Mesodermal cell (in vitro differentiated cells): ENCODE measurements at regions not wholly inside any gene's neighbourhood (a gene's known extent, or its start where the extent isn't known, plus 50 kb on each side); places are given as distances from the start of the nearest gene placed in this dataset.

Experiments used
- H3K27ac ChIP-seq: 2 replicates; pipeline ENCODE4 v1.7.0; 2013; ENCODE audit warnings: mild to moderate bottlenecking, low read depth, low read length, moderate library complexity; ENCODE audit not compliant: severe bottlenecking
- H3K36me3 ChIP-seq: 2 replicates; pipeline ENCODE4 v1.7.1; 2013; ENCODE audit warnings: mild to moderate bottlenecking, low read length, moderate library complexity; ENCODE audit not compliant: control insufficient read depth, insufficient read depth
- H3K4me1 ChIP-seq: one replicate; pipeline ENCODE4 v1.7.1; 2013; ENCODE audit warnings: mild to moderate bottlenecking, low read length; ENCODE audit not compliant: insufficient read depth, control insufficient read depth, poor library complexity, severe bottlenecking
- H3K4me3 ChIP-seq: 2 replicates; pipeline ENCODE4 v1.7.0; 2013; ENCODE audit warnings: low read length, control low read depth, mild to moderate bottlenecking; ENCODE audit not compliant: insufficient read depth, poor library complexity, severe bottlenecking; ENCODE audit errors: extremely low read depth
- H3K9me3 ChIP-seq: 2 replicates; pipeline ENCODE4 v1.7.1; 2013; ENCODE audit warnings: mild to moderate bottlenecking, low read length, moderate library complexity; ENCODE audit not compliant: control insufficient read depth
- WGBS, 2 experiments: methylation state at CpG; one replicate each; pipeline ENCODE4 v1.1.5; 2013; ENCODE audit warnings: missing lambda C conversion rate in 2 of 2; ENCODE audit not compliant: insufficient coverage in 2 of 2; 5-methylcytosine and 5-hydroxymethylcytosine counted together

DNA sequence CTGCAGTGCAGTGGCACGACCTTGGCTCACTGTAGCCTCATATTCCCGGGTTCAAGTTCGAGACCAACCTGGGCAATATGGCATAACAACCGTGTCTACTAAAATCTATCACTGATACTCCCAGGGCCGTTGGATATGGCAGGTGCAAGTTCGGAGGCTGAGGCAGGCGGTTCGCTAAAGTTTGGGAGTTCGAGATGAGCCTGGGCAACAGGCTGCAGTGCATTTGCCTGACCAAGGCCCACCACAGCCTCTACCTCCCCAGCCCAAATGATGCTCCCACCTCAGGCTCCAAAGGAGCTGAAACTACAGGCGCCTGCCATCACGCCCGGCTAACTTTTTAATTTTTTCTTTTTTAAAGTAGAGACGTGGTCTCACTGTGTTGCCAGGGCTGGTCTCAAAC lies 177.1 kb upstream of the ALG10B start:
- Histone ChIP-seq H3K4me3 (no peak overlapping the region), H3K27ac (no peak overlapping the region), H3K9me3 (peaks cover 28% of the 10 kb centered on the region), H3K36me3 (no peaks in the 10 kb centered on the region), H3K4me1 (no peaks in the 10 kb centered on the region)
- 66 to 79% methylated on average over 9 to 11 of the region's 13 CpGs for whole genome bisulfite sequencing, 2 experiments

DNA sequence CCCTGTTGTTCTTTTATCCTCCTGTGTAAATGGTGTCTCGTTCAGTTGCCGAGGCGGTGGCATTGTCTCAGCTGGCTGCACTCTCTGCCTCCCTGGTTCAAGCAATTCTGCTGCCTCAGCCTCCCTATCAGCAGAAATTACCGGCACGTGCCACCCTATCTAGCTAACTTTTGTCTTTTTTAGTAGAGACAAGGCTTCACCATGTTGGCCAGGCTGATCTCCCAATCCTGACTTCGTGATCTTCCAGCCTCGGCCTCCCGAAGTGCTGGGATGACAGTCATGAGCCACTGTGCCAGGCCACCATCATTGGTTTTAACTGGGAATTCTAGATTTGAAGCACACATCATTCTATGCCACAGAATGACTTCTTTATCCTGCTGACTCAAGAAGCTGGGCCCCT lies 175.3 kb upstream of the ALG10B start:
- no peak overlapping the region for H3K4me3 ChIP-seq
- no peaks in the 10 kb centered on the region for H3K36me3 ChIP-seq
- no peaks in the 10 kb centered on the region for H3K4me1 ChIP-seq
- peaks cover 27% of the 10 kb centered on the region for H3K9me3 ChIP-seq
- H3K27ac ChIP-seq, result no peak overlapping the region
- 79 to 83% methylated on average over 8 of the region's 8 CpGs for WGBS, 2 experiments

DNA sequence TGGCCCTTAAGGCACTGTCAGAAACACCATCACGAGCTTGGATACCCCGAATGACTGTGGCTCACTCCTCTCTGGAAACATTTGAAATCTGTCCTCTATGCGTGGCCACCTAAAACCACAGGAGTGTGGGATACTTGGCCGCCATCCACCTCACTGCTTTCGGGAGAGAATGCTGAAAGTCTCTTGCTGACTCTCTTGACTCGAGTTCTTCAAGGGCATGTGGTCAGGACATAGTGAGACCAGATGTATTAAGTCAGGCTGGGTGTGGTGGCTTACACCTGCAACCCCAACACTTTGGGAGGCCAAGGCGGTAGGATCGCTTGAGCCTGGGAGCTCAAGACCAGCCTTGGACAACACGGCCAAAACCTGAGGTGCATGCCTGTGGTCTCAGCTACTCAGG lies 174.7 kb upstream of the ALG10B start:
- H3K27ac ChIP-seq, result no peak overlapping the region
- WGBS, 2 experiments, result 71 to 81% methylated on average over 8 to 9 of the region's 9 CpGs
- no peak overlapping the region for H3K4me3 ChIP-seq

DNA sequence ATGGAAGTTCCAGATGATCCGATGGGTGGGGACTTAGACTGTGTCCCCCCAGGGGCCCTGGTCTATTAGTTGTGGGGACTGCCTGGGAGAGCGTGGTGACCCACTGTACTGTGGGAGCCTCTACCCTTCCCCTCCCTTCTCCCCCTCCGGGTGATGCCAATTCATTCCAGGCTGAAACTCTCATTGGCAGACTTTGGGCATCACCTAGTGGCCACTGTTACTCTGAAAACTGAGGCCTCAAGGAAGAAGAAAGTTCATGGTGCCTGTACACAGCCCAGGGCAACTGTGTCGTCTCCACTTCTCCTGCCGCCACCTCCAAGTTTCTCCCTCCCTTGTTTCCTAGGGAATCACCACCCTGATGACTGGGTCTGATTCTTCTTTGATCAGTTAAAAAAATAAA lies 173.6 kb upstream of the ALG10B start:
- no peaks in the 10 kb centered on the region for H3K4me1 ChIP-seq
- H3K27ac ChIP-seq, result no peak overlapping the region
- no peak overlapping the region for H3K4me3 ChIP-seq
- peaks cover 31% of the 10 kb centered on the region for H3K9me3 ChIP-seq
- WGBS, 2 experiments, result 73 to 92% methylated on average over 2 to 3 of the region's 5 CpGs
- H3K36me3 ChIP-seq, result no peaks in the 10 kb centered on the region

More for the DNA sequence above, 174.7 kb upstream of the ALG10B start:
- H3K4me1 ChIP-seq, result no peaks in the 10 kb centered on the region
- no peaks in the 10 kb centered on the region for H3K36me3 ChIP-seq
- peaks cover 26% of the 10 kb centered on the region for H3K9me3 ChIP-seq

DNA sequence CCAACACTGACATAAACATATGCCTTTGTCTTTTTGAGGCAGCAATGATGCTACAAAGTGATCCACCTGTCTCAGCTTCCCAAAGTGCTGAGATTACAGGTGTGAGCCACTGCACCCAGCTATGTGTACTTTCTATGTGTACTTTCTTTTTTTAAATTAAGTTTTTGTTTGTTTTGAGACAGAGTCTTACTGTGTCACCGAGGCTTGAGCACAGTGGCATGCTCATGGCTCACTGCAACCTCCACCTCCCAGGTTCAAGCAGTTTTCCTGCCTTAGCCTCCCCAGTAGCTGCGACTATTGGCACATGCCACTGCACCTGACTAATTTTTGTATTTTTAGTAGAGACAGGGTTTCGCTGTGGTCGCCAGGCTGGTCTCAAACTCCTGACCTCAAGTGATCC lies 172.5 kb upstream of the ALG10B start:
- WGBS, 2 experiments, result 79% methylated on average over 3 of the region's 4 CpGs; no CpG with 5 or more reads in 1 of the 2 experiments
- Histone ChIP-seq H3K36me3 (no peaks in the 10 kb centered on the region), H3K4me1 (no peaks in the 10 kb centered on the region), H3K4me3 (no peak overlapping the region), H3K9me3 (peaks cover 38% of the 10 kb centered on the region), H3K27ac (no peak overlapping the region)

DNA sequence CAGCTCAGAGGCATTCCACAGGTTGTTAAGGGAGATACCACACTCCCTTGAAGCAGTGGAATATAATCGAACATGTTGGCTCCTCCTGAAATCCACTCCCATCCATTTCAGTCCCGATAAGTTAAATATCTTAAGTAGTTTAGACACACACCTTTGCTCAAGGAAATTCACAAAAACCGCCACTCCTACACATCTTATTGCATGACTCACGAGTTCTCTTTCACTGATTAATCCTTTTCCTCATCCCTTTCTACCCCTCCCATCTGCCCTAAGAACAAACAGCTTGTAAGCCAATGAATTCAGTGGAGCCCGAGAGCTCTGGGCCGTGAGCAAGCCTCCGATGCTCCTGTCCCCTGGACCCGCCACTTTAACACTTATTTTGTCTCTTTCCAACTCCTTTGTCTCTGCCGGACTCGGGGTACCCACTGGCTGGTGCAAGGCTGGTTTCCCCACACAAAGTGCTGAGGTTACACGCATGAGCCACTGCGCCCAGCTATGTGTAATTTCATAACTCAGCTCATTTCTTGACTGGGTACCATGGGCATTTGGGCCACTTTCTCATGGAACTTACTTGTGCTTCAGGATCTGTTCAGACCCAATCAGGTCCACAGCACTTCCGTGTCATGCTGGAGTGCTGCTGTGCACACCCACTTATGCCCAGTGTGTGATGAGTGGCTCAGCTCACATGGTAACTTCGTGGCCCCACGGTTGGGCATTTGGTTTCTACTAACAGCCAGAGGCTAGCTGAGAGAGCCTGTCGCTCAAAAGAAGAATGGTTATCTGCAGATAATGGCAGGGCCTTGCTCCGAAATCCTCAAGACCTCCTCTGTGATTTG lies 171.8 kb upstream of the ALG10B start:
- peaks cover 46% of the 10 kb centered on the region for H3K9me3 ChIP-seq
- no peaks in the 10 kb centered on the region for H3K4me1 ChIP-seq
- no peak overlapping the region for H3K27ac ChIP-seq
- 67 to 70% methylated on average over 13 to 16 of the region's 17 CpGs for WGBS, 2 experiments
- no peak overlapping the region for H3K4me3 ChIP-seq
- H3K36me3 ChIP-seq, result no peaks in the 10 kb centered on the region

DNA sequence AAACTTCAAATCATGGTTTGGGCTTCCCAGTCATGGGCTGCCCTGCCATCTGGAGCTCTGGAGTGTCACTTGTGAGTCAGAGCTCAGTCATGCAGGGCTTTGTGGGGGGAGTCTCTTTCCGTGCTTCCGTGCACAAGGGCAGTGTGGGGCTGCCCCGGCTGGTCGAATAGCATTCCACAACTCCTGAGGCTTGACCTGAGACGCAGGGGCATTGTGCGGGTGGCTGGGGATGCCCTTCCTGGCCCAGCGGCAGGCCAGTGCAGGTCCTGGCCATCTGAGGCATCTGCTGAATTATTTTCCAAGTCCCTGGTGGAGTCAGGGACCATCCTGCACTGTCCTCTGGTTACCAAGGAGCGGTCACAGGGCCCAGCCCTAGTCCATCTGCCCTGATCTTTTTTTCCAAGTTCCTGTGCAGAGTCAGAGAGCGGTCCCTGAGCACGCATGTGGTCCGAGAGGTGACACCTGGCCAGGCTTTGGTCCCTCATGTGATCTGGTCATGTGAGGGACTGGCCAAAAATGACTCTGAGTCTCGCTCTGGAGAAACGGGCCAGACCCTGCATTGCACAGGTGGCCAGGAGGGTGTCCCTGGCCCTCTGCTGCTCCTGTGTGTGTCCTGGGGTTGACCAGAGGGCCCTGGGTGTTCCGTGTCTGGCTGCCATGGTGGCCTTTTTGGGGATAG lies 167.0 kb upstream of the ALG10B start:
- no peak overlapping the region for H3K27ac ChIP-seq
- peaks cover 73% of the 10 kb centered on the region for H3K9me3 ChIP-seq
- H3K4me1 ChIP-seq, result no peaks in the 10 kb centered on the region
- WGBS, 2 experiments, result 83 to 85% methylated on average over 13 to 14 of the region's 14 CpGs
- no peak overlapping the region for H3K4me3 ChIP-seq
- no peaks in the 10 kb centered on the region for H3K36me3 ChIP-seq

DNA sequence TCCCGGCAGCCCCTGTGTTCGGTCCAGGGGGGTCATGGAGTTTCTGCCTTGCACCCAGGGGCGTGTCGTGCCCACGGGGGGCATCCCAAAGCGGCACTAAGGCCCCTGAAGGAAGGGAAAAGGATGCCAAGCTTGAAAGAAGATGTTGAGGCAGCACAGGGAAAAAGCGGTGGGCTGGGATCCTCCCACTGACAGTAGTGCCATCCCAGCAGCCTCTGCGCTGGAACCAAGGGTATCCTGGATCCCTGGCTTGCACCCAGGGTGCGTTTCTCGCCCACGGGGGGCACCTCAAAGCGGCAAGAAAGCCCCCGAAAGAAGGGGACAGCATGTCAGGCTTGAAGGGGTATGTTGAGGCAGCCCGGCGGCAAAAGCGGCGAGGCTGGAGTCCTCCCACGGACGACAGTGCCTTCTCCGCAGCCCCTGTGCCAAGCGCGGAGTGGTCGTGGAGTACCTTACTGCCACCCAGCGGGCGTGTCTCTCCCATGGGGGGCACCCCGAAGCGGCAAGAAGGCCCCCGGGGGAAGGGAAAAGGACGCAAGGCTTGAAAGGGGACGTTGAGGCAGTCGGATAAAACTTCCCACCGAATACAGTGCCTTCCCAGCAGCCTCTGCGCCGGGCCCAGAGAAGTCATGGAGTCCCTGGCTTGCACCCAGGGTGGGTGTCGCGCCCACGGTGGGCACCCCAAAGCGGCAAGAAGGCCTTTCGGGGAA lies 164.4 kb upstream of the ALG10B start:
- H3K4me3 ChIP-seq, result no peak overlapping the region

DNA sequence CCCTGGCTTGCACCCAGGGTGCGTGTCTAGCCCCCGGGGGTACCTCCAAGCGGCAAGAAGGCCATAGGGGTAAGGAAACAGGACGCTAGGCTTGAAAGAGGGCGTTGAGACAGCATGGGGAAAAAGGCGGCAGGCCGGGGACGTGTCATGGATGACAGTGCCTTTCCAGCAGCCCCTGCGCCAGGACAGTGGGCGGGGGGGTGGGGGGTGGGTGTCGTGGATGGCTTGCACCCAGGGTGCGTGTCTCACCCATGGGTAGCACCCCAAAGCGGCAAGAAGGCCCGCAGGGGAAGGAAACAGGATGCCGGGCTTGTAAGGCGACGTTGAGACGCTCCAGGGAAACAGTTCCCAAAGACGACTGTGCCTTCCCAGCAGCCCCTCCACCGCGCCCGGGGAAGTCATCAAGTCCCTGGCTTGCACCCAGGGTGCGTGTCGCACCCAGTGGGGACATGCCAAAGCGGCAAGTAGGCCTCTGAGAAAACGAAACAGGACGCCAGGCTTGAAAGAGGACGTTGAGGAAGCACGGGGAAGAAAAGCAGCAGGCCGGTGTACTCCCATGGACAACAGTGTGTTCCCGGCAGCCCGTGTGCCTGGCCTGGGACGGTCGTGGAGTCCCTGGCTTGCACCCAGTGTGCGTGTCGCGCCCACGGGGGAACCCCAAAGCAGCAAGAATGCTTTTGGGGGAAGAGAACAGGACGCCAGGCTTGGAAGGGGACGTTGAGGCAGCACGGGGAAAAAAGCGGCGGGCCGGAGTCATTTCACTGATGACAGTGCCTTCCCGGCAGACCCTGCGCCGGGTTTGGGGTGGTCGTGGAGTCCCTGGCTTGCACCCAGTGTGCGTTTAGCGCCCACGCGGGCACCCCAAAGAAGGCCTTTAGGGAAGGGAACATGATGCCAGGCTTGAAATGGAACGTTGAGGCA lies 163.5 kb upstream of the ALG10B start:
- peaks cover 82% of the 10 kb centered on the region for H3K9me3 ChIP-seq
- H3K4me3 ChIP-seq, result no peak overlapping the region
- H3K4me1 ChIP-seq, result no peaks in the 10 kb centered on the region
- no peak overlapping the region for H3K27ac ChIP-seq
- WGBS, 2 experiments, result 88 to 90% methylated on average over 43 to 48 of the region's 53 CpGs
- no peaks in the 10 kb centered on the region for H3K36me3 ChIP-seq

More for the DNA sequence above, 164.4 kb upstream of the ALG10B start:
- H3K27ac ChIP-seq, result no peak overlapping the region
- no peaks in the 10 kb centered on the region for H3K36me3 ChIP-seq
- no peaks in the 10 kb centered on the region for H3K4me1 ChIP-seq
- 81 to 82% methylated on average over 31 to 34 of the region's 39 CpGs for WGBS, 2 experiments
- H3K9me3 ChIP-seq, result peaks cover 78% of the 10 kb centered on the region

DNA sequence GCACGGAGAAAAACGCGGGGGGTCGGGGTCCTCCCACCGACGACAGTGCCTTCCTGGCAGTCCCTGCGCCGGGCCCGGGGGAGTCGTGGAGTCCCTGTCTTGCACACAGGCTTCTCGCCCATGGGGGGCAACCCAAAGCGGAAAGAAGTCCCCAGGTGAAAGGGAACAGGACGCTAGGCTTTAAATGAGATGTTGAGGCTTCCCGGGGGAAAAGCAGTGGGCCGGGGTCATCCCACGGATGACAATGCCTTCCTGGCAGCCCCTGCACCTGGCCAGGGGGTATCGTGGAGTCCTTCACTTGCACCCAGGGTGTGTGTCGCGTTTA lies 162.9 kb upstream of the ALG10B start:
- H3K36me3 ChIP-seq, result no peaks in the 10 kb centered on the region
- 84 to 90% methylated on average over 19 of the region's 19 CpGs for WGBS, 2 experiments
- no peak overlapping the region for H3K27ac ChIP-seq
- no peak overlapping the region for H3K4me3 ChIP-seq
- no peaks in the 10 kb centered on the region for H3K4me1 ChIP-seq
- H3K9me3 ChIP-seq, result peaks cover 83% of the 10 kb centered on the region
